ENCODE measurements at regions not wholly inside any gene's neighbourhood (a gene's known extent, or its start where the extent isn't known, plus 50 kb on each side); places are given as distances from the start of the nearest gene placed in this dataset.

GRCh38 chr7:45359250-45359649 is 201.7 kb downstream of the RAMP3 start:
- no peak for DNase-seq

- no peak for DNase-seq
Observed at GRCh38 chr7:45359776-45360175, 202.2 kb downstream of the RAMP3 start.

GRCh38 chr7:45363669-45364068 is 206.1 kb downstream of the RAMP3 start:
- no peak for DNase-seq

DNA sequence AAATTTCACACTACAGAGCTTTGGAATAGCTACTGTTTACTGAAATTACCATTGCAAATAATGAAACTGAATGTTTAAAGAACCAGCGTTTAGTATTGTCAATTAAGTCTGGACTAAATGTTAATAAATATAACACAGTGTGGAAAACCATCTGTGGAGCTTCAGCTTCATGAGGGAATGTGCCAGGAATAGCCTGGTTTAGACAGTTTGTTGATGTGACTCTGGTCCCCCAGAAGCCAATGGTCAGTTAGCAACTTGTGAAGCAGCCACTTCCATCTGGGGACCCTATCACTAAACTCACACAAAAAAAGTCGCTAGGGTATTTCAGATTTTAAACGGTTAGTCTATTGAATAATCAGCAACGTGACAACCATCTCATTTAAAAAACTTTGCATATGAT is 207.8 kb downstream of the RAMP3 start:
- no peak for DNase-seq

GRCh38 chr7:45366475-45366874 is 207.7 kb upstream of the ADCY1 start:
- no peak for DNase-seq

DNA sequence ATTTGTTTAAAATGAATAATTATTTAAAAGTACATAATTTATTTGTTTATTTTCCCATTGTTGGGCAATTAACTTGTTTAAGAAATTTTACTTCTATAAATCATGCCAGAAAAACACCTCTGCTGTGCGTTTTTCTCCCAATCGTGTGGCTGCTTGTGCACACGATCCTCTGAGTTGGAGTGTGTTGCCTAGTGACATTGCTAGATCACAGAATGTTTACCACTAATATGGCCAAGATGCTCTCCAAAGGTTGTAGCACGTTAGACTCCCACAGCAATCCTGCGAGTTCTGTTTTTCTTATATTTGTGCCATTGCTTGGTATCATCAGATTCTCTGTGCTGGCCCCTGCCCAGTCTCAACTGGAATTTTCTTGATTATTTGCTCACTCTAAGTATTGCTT is 207.1 kb upstream of the ADCY1 start:
- DNase-seq, result no peak

DNA sequence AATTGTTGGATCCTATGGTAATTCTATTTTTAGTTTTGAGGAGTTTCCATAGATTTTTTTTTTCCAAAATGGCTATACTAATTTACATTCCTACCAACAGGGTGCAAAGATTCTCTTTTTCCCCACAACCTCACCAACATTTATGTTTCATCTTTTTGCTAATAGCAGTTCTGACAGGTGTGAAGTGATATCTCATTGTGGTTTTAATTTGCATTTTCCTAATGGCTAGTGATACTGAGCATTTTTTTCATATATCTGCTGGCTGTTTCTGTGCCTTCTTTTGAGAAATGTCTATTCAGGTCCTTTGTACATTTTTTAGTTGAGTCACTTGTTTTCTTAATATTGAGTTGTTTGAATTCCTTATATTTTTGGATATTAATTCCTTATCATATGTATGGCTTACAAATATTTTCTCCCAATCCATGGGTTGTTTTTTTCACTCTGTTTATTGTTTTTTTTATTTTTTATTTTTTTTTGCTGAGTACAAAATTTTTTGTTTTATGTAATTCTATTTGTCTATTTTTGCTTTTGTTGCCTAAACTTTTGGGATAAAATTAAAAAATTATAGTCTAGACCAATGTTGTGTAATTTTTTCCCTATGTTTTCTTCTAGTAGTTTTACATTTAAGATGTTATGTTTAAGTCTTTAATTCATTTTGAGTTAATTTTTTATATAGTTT is 205.9 kb upstream of the ADCY1 start:
- no peak for DNase-seq

- DNase-seq, result no peak
Observed at GRCh38 chr7:45384499-45384898, 189.7 kb upstream of the ADCY1 start.

DNA sequence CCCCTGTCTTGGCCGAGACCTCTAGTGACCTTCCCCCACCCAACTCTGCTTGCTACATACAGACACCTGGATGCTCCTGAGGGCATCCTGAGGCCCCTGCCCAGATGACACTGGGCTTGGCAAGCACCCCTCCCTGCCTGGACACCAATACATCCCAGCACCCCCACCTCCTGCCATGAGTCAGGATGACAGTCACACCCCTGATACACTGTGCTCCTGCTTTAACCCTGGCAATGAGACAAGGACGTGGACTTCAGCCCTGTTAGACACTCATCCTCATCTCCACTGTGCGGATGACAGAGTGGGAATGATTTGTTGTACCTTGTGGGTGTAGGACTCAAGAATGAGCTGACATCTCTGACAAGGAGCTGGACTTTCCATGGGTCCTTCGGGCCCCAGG is 186.3 kb upstream of the ADCY1 start:
- no peak for DNase-seq

GRCh38 chr7:45389073-45389872 is 184.9 kb upstream of the ADCY1 start:
- DNase-seq, result no peak

DNA sequence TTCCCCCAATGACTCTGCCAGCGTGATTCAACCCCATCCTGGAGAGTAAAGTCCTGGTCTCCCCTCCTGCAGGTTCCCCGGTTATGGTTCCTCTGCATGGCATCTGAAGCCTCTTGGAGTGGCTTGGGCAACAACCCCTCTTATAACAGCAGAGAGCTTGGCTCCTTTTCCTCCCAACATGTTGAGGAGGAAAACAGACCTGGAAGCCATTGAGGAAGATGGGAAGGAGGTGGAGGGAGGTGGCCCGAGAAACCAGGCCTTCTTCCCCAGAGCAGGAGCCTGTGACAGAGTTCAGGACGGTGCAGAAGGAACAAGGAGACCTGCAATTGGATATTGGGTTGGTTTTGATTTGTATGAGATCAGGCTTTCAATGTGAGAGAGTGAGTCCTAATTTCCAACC is 184.0 kb upstream of the ADCY1 start:
- DNase-seq, result no peak

GRCh38 chr7:45390731-45391130 is 183.4 kb upstream of the ADCY1 start:
- no peak for DNase-seq

DNA sequence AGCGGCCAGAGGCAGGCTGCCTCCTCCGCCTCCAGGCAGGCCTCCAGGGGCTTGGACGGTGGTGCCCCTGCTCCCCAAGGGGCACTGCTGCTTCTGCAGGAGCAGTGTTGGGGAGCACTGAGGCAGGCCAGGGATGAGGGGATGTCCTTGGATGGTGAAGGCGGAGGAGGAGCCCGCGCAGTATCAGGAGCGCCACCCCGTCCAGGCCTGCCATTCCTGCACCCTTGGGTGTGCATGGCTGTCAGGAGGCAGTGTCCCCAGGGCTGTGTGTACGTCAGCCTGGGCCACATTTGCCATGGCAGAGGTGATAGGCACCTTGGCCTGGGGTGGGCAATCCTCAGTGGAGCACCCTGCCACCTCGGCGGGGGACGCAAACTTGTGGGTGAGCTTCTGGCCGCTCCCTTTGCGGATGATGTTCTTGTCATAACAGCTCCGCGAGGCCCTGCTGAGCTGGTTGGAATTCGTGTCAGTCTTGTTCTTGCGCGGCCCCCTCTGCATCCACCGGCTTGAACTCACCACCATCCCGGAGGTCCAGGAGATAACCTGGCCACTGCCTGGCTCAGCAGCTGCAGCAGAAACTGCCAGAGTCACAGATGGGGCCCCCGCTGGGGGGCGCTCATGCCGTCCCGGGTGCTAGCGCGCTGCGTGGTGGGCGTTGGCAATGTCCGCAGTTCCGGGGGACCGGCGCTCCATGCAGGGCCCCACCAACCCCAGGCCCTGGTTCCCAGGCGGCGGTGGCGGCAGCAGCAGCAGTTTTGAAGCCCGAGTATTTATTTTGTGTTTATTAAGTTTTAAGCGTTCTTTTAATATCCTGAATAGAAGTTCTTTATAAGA is 182.3 kb upstream of the ADCY1 start:
- DNase-seq, result no peak

DNA sequence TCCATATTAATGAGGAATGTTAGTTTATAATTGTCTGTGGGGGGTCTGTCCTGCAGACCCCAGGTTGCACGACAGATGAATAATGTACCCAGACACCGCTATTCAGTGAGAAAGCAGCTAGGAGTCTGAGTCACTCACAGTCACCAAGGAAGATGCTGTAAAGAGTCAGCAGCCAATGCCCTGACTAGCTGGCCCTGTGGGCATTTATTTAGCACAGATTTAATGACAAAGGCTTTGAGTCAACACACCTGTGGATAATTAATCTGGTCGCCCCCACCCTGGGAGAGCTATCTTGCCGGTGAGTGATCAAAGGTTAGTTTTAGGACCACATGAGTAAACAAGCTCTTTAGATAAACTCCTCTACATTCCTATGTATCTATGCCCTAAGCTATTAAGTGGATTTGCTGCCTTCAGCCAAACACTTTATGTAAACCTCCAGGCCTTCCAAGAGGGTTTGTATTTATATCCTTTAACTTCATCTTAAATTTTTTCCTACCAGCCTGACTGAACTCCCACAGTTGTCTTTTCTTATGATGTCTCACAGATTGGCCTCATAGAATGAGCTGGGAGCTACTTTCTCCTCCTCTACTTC is 180.0 kb upstream of the ADCY1 start:
- DNase-seq, result no peak

DNA sequence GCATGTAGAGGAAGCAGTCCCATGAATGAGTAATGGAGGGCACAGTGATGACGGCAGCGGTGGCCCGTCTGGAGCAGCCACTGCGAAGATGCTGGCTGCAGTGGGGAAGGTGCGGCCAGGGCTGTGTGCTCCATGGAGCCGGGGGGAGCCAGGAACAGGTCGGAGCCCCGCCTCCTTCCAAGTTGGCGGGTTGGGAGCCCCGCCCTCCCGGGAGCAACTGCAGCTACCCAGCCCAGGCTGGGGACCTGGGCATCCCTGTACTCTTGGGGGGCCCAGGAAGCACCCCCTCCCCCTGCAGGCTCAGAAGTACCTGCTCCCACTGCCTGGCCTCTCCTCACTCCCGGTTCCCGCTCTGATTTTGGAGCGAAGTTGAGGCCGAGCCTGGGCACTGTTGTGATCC is 175.1 kb upstream of the ADCY1 start:
- no peak for DNase-seq

DNA sequence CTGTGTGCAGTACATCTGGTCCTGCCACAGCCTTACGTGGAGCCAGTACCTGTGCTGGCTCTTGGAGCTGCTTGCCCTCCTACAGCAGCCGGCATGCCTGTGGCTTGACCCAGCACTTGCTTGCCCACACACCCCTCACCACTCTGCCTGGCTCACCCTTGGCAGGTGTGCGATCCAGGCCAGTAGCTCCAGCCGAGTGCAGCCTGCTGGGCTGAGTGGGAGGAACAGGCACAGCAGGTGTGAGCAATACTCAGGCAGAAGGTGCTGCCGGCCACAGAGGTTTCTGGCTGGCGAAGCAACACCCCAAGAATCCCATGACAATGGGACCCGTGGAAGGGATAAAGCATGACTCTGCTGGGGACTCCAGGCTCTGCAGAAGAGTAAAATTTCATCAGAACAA is 173.5 kb upstream of the ADCY1 start:
- DNase-seq, result no peak

DNA sequence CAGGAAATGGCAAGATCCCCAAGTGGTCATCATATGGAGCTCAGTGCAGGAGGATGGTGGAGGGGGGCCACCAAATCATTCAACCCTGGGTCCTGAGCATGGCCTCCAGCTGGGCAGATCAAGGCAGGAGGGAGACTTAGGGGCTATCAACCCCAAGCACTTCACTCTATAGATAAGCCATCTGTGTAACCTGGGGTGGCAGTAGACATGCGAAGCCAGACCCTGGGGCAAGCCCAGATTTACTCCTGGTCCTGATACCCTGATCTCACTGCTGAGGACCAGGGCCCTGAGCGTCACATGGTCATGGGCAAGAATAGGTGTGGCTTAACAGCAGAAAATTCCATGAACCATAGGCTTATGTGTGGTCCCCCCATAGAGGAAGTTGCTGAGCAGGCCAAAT is 173.0 kb upstream of the ADCY1 start:
- no peak for DNase-seq

GRCh38 chr7:45401851-45402250 is 172.3 kb upstream of the ADCY1 start:
- DNase-seq, result no peak

DNA sequence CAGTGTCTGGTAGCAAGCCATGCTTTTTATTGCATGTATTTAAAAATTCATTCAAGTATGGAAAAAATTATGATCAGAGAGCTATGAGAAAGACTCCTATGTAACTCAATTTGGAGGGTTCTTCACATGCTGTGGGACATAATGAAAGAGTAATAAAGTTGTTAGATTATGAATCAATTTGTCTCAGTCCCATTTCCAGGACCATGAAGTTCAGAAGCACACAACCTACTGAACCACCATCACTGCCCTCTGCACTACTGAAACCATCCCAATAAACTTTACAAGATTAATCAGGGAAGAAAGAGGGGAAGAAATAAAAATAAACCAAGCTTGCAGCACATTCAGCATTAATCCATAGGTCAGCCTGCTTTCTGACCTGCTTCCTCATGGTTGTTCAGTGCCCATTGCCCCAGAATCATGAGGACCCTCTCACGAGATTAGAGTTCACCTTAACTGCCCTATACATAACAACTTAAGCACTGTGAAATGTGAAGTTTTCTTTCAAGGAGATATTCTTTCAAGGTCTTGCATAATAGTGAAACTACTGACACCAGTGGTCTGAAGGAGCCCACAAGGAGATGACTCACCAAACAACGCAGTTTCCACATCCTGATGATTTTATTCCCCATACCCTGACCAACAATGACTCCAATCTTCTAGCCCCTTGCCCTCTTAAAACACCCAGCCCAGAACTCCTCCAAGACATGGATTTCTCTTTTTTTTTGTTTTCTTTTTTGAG is 171.5 kb upstream of the ADCY1 start:
- DNase-seq, result no peak

- DNase-seq, result no peak
Observed at GRCh38 chr7:45404622-45405021, 169.5 kb upstream of the ADCY1 start.

GRCh38 chr7:45407730-45408408 is 166.3 kb upstream of the ADCY1 start:
- DNase-seq, result no peak

DNA sequence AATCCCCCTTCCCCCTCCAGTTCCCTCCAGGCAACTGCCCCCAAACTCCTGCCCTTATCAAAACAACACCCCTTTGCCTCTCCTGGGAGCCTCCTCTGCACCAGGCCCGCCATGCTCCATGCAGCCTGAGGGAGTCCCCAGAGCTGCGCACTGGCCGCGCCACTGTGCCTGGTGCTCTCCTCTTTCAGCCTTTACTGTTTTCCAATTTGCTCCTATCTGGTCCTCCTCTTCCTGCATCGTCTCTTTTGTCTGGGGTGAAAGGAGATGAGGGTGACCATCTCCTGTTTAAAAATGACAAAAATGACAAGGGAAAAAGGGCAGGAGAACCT is 165.8 kb upstream of the ADCY1 start:
- no peak for DNase-seq

Measured in NCI-H2171 (cell line).